Smooth muscle cell of the brain vasculature (primary cell): ENCODE measurements at regions not wholly inside any gene's neighbourhood (a gene's known extent, or its start where the extent isn't known, plus 50 kb on each side); places are given as distances from the start of the nearest gene placed in this dataset.
"Not testable (repeated sequence)": the region's sequence is repeated elsewhere in the genome, so short reads cannot be mapped to it uniquely, and the experiment has no call there.

ENCODE experiments used
- DNase-seq: peaks from one replicate; pipeline ENCODE4 v3.0.0-alpha.2; 2012; ENCODE audit warnings: low read depth, low spot score

- no peak for DNase-seq
These were observed 2029.1 kb upstream of the LRRTM1 start for GRCh38 chr2:82333697-82334096.

DNA sequence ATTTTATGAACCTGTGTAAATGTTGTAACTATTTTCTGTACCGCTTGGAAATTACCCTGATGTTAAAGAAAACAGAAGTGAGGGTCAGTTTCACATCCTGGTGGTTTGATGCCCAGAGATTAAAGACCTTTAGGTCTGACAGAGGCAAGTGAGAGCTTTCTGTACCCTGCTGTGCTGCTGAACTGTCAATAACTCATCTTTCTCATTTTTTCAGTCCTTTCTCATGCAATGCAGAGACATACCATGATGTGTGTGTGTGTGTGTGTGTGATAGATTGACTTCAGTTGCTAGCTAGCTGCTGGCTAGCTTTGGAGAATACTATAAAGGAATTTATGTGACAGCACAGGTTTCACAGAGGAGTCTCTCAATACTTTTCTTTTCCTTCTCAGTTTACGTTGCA lies 2025.6 kb upstream of the LRRTM1 start:
- no peak for DNase-seq

GRCh38 chr2:82326180-82326767 lies 2021.7 kb upstream of the LRRTM1 start:
- not testable (repeated sequence) for DNase-seq

DNA sequence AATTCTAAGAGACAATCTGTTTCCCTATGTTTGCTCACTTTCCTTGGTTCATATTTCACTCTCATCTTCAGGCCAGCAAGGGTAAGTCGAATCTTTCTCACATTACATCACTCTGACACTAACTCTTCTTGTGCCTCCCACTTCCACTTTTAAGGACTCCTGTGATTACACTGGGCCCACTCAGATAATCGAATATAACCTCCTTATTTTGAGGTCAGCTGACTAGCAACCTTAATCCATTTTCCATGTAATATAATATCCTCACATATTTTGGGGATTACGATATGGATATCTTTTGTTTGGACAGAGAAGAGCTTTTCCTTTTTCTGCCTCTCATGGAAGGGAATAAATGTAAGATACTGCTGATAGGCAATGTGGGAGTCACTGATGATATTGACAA lies 2015.7 kb upstream of the LRRTM1 start:
- DNase-seq = no peak

DNA sequence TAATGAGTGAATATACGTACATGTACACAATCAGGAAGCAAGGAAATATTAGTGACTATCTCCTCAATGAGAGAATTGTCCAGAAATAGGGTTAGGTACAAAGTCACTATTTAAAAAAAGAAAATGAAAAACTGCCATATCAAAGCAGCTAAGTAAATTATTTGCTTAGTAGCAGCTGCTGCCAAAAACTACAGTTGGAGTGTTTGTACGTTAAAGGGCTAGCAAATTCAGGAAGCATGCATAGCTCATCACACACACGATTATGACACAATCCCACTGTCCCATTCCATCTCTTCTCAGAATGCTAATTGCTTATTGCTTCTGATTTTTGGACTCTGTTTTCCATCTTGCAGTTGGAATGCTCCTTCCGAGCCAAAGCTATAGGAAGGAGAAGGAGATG lies 2012.5 kb upstream of the LRRTM1 start:
- no peak for DNase-seq

GRCh38 chr2:82316586-82316985 lies 2012.0 kb upstream of the LRRTM1 start:
- no peak for DNase-seq

DNA sequence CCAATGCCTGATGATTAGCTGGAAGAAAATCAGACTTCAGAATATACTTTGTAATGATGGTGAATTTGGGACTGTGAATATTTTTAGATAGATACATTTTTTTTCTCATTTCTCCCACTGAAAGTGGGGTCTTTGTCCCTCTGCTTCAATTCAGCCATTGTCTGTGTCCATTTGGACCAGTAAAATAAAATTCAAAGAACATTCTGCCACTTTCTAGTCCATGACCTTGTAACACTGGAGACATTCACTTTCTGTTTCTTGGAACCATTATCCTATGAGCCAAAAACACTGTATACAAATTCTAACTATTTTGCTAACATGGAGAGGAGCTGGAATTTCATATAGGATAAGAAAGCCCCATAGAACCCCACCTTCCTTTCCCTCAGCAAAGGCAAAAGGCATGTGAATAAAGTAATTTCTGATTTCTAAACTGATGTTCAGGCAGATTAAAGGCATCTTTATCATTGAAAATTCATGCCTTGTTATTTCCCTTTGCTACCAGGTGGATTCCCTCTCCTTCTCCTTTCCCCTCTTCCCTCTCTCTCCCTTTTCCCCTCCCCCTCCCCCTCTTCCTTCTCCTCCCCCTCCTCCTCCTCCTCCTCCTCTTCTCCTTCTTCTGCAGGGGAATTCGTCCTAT lies 2010.4 kb upstream of the LRRTM1 start:
- no peak for DNase-seq

DNA sequence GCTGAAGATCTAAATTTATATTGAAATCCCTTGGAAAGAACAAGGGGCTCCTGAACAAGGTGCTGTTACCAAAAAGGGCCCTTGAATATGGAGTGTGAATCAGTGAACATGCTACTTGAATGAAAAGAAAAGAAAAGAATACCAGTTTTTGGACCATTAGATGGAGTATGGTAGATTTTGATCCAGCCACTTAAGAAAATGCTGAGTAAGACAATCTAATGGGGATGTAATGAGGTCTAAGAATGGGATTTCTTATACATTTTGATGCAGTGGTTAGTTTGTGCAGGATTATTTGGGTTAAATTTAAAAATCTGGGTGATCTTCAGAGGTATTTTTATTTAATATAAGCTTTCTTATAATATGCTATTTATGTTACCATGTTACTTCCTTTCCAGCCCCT lies 2003.0 kb upstream of the LRRTM1 start:
- DNase-seq = no peak

- DNase-seq = no peak
These were observed 1997.0 kb upstream of the LRRTM1 start for GRCh38 chr2:82301506-82301905.

GRCh38 chr2:82289446-82289845 lies 1984.9 kb upstream of the LRRTM1 start:
- DNase-seq = no peak

DNA sequence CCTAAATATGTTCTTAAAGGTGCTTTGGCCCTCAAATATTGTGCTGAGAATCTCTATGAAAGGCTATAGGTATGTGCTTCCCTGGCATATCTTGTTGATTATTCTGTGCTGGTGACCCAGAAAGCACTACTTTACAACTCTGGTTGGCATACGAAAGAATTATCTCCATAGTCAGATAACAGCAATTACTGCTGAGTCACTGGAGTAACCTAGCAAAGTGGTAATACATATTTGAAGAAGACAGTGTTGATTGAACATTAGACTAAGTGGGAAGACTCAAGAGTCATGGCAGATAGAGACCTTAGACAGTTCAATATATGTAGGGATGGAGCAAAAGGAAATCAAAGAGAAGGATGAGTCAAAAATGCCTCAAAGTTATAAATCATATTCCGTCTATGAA lies 1978.5 kb upstream of the LRRTM1 start:
- DNase-seq = no peak

GRCh38 chr2:82282111-82282882 lies 1977.7 kb upstream of the LRRTM1 start:
- DNase-seq = no peak

GRCh38 chr2:82279367-82279766 lies 1974.8 kb upstream of the LRRTM1 start:
- DNase-seq = no peak

GRCh38 chr2:82278416-82278815 lies 1973.9 kb upstream of the LRRTM1 start:
- no peak for DNase-seq

DNA sequence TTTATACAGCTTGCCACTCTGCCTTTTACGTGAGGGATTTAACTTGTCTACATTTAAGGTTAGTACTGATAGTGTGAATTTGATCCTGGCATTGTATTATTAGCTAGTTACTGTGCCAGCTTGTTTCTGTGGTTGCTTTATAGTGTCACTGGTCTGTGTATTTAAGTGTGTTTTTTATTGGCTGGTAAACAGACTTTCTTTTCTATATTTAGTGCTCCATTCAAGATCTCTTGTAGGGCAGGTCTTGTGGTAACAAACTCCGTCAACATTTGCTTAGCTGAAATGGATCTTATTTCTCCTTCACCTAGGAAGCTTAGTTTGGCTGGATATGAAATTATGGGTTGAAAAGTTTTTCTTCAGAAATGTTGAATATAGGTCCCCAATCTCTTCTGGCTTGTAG lies 1971.0 kb upstream of the LRRTM1 start:
- DNase-seq = no peak

DNA sequence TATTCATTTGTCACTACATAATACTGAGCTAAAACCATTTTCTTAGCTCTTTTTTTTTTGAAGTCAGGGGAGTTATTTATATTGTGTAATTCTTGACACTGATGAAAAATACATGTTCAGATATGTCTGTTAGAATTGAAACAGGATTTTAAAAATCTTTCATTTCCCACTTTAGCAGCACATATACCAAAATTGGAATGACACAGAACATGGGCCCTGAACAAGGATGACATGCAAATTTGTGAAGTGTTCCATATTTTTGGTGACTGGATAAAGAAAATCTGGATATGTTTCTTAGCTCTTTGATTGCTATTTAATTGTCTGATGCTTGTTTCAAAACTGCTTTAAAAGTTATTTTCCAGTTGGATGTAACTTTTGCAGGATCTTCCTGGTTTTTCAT lies 1963.9 kb upstream of the LRRTM1 start:
- DNase-seq = no peak

- DNase-seq = no peak
These were observed 1956.0 kb upstream of the LRRTM1 start for GRCh38 chr2:82260521-82260920.

GRCh38 chr2:82259551-82259950 lies 1955.0 kb upstream of the LRRTM1 start:
- no peak for DNase-seq

DNA sequence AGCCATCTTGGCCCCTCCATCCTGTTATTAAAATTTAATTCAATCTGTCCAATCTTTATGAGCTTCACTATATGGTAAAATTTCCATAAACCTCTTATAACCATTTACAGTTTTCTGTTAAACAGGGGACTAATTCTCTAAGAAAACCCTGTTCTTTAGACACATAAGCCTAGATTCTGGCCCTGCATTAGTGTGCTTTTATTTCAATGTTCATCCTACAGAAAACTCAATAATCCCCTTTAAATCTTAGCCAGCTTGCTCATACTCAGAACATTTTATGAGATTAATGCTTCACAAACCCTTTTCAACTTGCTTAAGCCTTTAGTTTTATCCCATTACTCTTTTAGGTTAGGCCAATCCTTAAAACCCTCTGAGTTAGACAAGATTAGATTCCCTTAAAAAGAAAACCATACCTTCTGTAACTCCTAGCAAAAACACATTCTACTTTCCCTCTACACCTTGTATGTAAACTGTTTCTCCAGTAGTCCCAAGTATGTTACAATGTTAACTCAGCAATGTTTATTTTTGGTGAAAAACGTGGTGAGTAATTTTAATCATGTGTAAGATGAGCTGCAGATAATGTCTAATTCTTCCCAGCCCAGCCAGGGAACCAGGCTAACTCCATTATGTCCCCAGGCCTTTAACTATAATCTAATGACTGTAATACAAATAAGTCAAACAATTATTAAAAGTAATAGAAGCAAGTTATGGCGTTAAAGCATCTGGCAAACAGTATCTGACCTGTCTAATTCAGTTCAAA lies 1953.4 kb upstream of the LRRTM1 start:
- no peak for DNase-seq

DNA sequence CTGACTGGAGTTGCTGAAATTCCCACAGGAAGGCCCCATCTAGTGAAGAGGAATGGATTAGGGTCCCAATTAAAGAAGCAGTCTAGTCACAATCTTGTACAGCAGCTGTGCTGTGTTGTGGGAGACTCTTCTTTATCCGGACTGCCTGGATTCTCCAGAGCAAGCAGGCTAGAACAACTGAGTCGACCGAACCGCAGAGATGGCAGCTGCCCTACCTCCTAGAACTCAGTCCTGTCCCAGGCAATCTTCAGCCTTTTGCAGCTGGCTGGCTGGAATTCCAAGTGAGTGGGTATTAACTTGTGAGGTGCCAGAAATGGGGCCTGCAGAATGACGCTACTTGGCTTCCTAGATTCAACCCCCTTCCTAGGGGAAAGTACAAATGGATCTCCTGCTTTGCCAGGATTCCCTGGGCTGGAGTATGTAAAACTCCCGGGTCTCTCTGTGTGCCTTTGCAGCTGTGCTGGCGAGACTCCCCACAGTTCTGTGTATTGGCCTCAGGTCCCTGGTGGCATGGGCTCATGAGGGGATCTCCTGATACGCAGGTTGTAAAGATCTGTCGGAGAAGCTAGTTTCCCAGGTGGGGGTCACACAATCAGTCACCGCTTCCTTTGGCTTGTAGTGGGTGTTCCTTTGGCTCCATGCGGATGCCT lies 1952.6 kb upstream of the LRRTM1 start:
- DNase-seq = no peak

GRCh38 chr2:82256288-82256687 lies 1951.7 kb upstream of the LRRTM1 start:
- no peak for DNase-seq

DNA sequence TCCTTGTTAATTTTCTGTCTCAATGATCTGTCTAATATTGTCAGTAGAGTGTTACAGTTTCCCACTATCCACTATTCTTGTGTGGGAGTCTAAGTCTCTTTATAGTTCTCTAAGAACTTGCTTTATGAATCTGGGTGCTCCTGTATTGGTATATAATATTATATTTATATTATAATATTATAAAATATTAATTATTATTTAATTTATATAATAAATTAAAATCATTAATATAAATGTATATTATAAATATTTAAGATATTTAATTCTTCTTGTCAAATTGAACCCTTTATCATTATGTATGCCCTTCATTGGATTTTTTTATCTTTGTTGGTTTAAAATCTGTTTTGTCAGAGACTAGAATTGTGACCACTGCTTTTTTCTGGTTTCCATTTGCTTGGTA lies 1950.2 kb upstream of the LRRTM1 start:
- DNase-seq = no peak
